HG03159 (cell line): ENCODE measurements at regions not wholly inside any gene's neighbourhood (a gene's known extent, or its start where the extent isn't known, plus 50 kb on each side); places are given as distances from the start of the nearest gene placed in this dataset.

ENCODE experiments used
- ATAC-seq: cut with Tn5 transposase; IDR thresholded peaks from one replicate; pipeline ENCODE4 v1.9.1; 2021; ENCODE audit warnings: mild to moderate bottlenecking, moderate library complexity; ENCODE audit not compliant: unreplicated experiment

DNA sequence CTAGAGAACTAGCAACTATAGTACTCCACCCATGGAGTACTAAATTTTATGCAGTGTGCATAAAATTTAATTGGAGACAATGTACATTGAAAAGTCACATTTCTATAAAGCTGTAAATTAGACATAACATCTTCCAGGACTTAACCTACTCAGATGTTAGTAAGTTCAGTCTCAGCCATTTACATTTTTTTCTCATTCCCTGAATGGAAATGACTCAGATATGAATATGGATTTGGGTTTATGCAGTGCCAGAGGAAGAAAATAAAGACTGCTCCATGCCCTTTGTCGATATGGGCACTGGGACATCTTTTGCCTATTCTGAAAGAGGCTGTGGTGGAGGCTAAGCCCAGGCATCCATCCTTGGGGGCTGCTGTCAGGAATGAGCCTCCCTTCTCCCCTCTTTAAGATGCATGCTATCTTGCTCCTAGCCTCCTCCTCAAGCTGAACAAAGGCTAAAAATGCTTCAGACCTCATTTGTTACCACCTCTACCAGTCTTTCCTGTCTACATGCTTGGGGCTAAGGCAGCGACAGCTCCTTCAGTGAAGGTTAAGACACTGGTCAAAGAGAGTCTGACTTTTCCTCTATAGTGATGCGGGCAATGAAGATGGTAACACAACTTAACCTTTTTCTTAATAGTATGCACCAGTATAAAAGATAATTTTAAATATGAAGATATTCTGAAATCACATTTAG lies 486.8 kb upstream of the ANKRD30A start:
- no peak for ATAC-seq

- no peak for ATAC-seq
These were observed 488.5 kb upstream of the ANKRD30A start for GRCh38 chr10:36636879-36637278.

GRCh38 chr10:36636285-36636839 lies 489.0 kb upstream of the ANKRD30A start:
- no peak for ATAC-seq

DNA sequence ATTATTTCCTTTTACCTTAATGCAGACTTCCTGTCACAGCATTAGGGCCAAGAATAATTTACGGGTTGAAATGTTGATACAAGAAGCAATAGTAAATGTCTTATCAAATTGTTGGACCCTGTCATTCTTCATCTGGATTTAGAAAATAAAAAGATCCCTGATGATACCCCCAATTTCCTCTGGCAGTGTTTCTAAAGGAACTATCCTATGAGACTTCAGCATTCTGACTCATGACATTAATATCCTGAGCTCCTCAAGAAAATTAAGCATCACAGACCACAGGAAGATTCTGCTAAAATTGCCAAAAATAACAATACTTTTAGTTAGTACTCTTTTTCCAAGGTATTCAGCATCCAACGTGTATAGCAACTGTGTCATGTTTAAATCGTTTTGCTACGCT lies 490.5 kb upstream of the ANKRD30A start:
- ATAC-seq = no peak

DNA sequence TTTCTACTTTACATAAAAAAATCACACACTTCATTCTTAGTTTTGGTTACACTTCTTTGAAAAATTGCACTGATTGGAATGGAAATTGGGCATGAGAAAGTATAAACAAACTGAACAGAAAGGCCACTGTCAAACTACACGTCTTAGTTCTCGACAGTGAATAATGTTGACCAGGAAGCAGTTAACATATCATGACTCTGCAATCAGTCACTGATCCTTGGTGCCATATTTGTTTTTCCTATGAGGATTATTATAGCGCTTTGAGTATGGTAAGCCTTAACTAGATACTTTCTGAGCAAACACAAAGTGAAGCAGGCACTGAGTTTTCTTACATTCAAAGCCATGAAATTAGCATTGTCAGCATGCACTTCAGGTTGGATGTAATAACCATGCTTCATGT lies 495.1 kb upstream of the ANKRD30A start:
- ATAC-seq = no peak

GRCh38 chr10:36629476-36629875 lies 495.9 kb upstream of the ANKRD30A start:
- no peak for ATAC-seq

DNA sequence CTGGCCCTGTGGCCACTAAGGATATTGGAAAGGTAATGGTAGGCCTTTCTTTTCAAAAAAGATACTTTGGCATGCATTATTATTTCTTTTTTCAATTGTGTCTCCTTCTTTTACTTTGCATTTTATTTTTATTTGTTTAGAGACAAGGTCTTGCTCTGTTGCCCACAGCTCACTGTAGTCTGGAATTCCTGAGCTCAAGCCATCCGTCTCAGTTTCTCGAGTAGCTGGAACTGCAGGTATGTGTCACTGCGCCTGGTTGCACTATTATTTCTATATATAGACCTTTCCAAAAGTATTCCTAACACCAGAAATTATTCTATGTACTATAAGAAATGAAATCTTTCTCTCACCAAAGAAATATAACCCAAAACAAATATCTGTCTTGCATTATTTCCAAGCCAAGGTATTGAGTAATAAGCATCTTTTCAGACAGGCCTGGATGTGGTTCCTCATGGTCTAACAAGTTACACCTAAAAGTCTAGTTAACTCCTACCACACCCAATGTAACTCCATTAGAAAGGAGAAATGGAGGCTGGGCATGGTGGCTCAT lies 500.8 kb upstream of the ANKRD30A start:
- no peak for ATAC-seq

DNA sequence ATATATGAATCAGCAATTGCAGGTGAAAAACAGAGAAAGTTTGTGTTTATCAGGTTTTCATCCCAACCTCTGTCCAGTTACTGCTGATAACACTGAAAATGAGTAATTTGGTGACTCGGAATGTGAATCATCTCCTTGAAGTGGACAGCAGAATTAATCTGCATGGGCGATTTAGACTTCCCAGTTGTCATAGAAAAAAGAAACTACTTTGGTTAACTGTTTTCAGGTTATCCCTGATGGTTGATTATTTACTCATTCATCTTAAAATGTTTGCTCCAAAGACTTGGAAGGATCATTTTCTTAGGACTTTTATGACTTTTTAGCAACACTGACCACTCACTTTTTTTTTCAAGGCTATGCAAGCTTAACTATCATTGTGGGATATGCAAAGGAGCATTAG lies 504.1 kb upstream of the ANKRD30A start:
- no peak for ATAC-seq

GRCh38 chr10:36612436-36612835 lies 513.0 kb upstream of the ANKRD30A start:
- no peak for ATAC-seq

- no peak for ATAC-seq
These were observed 516.5 kb upstream of the ANKRD30A start for GRCh38 chr10:36608866-36609265.

GRCh38 chr10:36608251-36608650 lies 517.1 kb upstream of the ANKRD30A start:
- no peak for ATAC-seq

GRCh38 chr10:36606234-36606839 lies 519.1 kb upstream of the ANKRD30A start:
- no peak for ATAC-seq

- ATAC-seq = no peak
These were observed 521.1 kb upstream of the ANKRD30A start for GRCh38 chr10:36604316-36604715.

DNA sequence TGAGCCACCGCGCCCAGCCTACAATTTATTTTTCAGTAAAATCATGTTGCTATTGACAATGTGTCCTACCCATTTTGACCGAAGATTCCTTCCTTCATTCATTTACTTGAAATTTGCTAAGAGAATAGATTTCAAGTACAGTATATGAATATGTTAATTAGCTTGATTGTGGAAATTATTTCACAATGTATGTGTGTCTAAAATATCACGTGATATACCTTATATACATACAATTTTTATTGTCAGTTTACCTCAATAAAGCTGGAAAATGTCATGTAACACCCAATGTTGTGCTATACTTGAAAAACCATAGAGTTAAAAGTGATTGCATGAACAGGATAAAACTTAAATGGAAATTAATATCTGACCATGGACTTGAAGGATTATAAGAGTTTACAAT lies 521.7 kb upstream of the ANKRD30A start:
- no peak for ATAC-seq

GRCh38 chr10:36602374-36602773 lies 523.0 kb upstream of the ANKRD30A start:
- no peak for ATAC-seq

- ATAC-seq = no peak
These were observed 527.6 kb upstream of the ANKRD30A start for GRCh38 chr10:36597756-36598320.

GRCh38 chr10:36592964-36593363 lies 532.4 kb upstream of the ANKRD30A start:
- no peak for ATAC-seq

DNA sequence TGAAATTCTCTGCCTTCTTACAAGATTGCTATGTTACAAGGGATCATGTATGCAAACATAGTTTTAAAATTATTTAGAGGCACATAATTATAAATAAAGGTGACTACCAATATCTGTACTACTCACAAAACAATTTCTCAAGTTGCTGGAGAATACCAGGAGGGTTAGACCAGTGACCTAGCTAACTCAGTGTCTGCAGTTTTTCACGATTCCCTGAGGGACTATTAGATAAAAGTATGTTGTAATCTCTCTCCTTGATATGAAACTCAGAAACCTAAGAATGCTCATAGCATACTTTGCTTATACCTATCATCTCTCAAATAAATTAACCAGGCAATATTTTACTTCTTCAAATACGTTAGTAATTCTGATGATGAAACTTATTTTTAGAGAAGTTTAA lies 534.0 kb upstream of the ANKRD30A start:
- no peak for ATAC-seq

- no peak for ATAC-seq
These were observed 541.7 kb upstream of the ANKRD30A start for GRCh38 chr10:36583690-36584089.

DNA sequence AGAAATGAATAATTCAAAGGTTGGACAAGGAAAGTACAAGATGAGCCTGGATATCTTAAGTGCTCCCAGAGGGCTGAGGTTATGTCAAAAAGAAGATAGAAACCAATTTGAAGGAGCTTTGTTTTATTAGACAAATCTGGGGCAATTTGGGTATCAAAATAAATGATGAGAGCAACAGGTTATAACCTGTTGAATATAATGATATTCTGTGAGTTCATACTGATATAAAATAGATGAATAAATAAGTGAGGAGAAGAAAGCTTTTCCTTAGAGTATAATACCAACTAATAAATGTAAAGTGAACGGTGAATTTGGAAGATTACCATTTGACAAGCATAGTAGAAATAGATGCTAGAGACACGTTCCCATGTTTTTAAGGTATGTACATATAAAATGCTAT lies 544.2 kb upstream of the ANKRD30A start:
- ATAC-seq = no peak

- no peak for ATAC-seq
These were observed 547.1 kb upstream of the ANKRD30A start for GRCh38 chr10:36578306-36578705.

DNA sequence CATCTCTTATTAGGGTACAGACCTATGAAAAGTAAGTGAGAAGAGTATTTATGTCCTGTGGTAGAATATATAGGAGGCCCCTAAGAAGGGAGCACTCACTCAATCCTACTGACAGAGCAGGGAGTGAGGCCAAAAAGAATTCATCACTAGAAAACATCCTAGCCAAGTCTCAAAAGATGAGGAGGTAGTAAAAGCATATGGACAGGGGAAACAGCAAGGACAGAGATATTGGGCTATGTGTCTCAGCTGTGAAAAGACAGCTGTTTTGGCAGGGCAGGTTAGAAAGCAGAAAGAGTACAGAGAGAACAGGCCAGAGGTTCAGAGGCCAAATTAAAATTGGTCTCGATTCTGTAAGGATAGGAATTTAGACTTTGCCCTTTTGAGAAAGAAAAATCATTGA lies 548.3 kb upstream of the ANKRD30A start:
- ATAC-seq = no peak
